HepG2 (cell line): ENCODE measurements at regions not wholly inside any gene's neighbourhood (a gene's known extent, or its start where the extent isn't known, plus 50 kb on each side); places are given as distances from the start of the nearest gene placed in this dataset.

Experiments used
- ATAC-seq: fragments of 200-7000 bp; cut with Tn5 transposase; 3 replicates; pipeline ENCODE4 v1.9.1; 2020; ENCODE audit warnings: mild to moderate bottlenecking, moderate library complexity
- BruUV-seq: library from RNA; stranded (reverse); fragments of 400-500 nt; replicated peaks from 2 replicates; lab custom pipeline; 2021; lab: Mats Ljungman, UMichigan
- CTCF ChIA-PET: fragments of 300-600 bp; formaldehyde crosslinking; extraction: SDS; loops from one replicate; lab custom pipeline; 2021; ENCODE audit warnings: low total read pairs, inconsistent platforms, low intra/inter-chr PET ratio; lab: Yijun Ruan, JAX
- POLR2A ChIA-PET: fragments of 350-600 bp; sonication (Branson Sonifier 250); formaldehyde crosslinking; loops from one replicate; lab custom pipeline; 2020; ENCODE audit warnings: antibody characterized with exemption, inconsistent platforms; lab: Yijun Ruan, JAX
- DNase-seq: peaks from one replicate; pipeline ENCODE4 v3.0.0-alpha.2; 2015; ENCODE audit warnings: low spot score
- FAIRE-seq: peaks from 3 replicates; lab custom pipeline; 2011; peaks lifted over from hg19 to GRCh38; lab: Jason Lieb, UNC
- H2AFZ ChIP-seq: one replicate; pipeline ENCODE4 v1.6.1; 2011; ENCODE audit warnings: low read length, inconsistent platforms
- H3K27ac ChIP-seq: fragments of 300-600 bp; 3 replicates; pipeline ENCODE4 v1.8.0; 2011; ENCODE audit warnings: mixed run types, mild to moderate bottlenecking, mixed read lengths, low read length, inconsistent platforms; ENCODE audit not compliant: insufficient read depth; ENCODE audit errors: extremely low read length
- H3K27me3 ChIP-seq, 2 experiments: fragments of 200-600 bp in 1 of 2; 2 replicates in 1 of 2; 3 replicates in 1 of 2; pipeline versions ENCODE4 v1.6.0 to v1.8.0; 2011; ENCODE audit warnings: low read length in 2 of 2, mild to moderate bottlenecking in 2 of 2, moderate library complexity in 2 of 2, inconsistent platforms in 1 of 2; ENCODE audit not compliant: insufficient read depth in 2 of 2, control insufficient read depth in 1 of 2
- H3K36me3 ChIP-seq, 2 experiments: fragments of 200-600 bp in 1 of 2; replicated peaks in 1 of 2; 2 replicates in 1 of 2; 3 replicates in 1 of 2; pipeline versions ENCODE4 v1.5.1 to v1.8.0; 2011; ENCODE audit warnings: low read length in 2 of 2, inconsistent platforms in 1 of 2; ENCODE audit not compliant: insufficient read depth in 2 of 2, control insufficient read depth in 1 of 2
- H3K4me1 ChIP-seq: 2 replicates; pipeline ENCODE4 v1.5.1; 2012; ENCODE audit warnings: low read length, inconsistent platforms; ENCODE audit not compliant: insufficient read depth
- H3K4me2 ChIP-seq: 2 replicates; pipeline ENCODE4 v1.6.0; 2011; ENCODE audit warnings: low read depth, low read length, inconsistent platforms
- H3K4me3 ChIP-seq, 3 experiments: fragments of 200-600 bp in 1 of 3; sonication (generic), shearing (Covaris generic) in 1 of 3; replicated peaks in 1 of 3; 2 replicates each; pipeline ENCODE4 v1.5.1; 2011 to 2016; ENCODE audit warnings: low read length in 3 of 3, inconsistent platforms in 2 of 3, low read depth in 2 of 3, mild to moderate bottlenecking in 2 of 3, control low read depth in 1 of 3, mixed read lengths in 1 of 3; ENCODE audit not compliant: insufficient read depth in 1 of 3
- H3K79me2 ChIP-seq: one replicate; pipeline ENCODE4 v1.6.1; 2011; ENCODE audit warnings: low read length, inconsistent platforms; ENCODE audit not compliant: insufficient read depth
- H3K9ac ChIP-seq: 2 replicates; pipeline ENCODE4 v1.6.0; 2011; ENCODE audit warnings: mild to moderate bottlenecking, low read depth, low read length, inconsistent platforms; ENCODE audit not compliant: insufficient read depth
- H3K9me3 ChIP-seq: 2 replicates; pipeline ENCODE4 v1.5.1; 2012; ENCODE audit warnings: mild to moderate bottlenecking, low read length
- H4K20me1 ChIP-seq: 2 replicates; pipeline ENCODE4 v1.6.0; 2011; ENCODE audit warnings: inconsistent platforms, mild to moderate bottlenecking, low read length, moderate library complexity; ENCODE audit not compliant: insufficient read depth
- BCL6 ChIP-seq: IDR thresholded peaks from 2 replicates; pipeline ENCODE4 v1.6.1; 2016; ENCODE audit warnings: missing genetic modification reagents, missing compliant biosample characterization
- KIAA2018 ChIP-seq: sonication (generic); formaldehyde crosslinking; IDR thresholded peaks from 2 replicates; pipeline ENCODE4 v1.5.0; 2020; ENCODE audit warnings: mild to moderate bottlenecking, missing genetic modification reagents, borderline replicate concordance
- MAFG ChIP-seq: sonication (generic); formaldehyde crosslinking; IDR thresholded peaks from 2 replicates; pipeline ENCODE4 v1.5.1; 2020; ENCODE audit warnings: mild to moderate bottlenecking, missing genetic modification reagents
- NFYC ChIP-seq: IDR thresholded peaks from 2 replicates; pipeline ENCODE4 v1.6.1; 2016; ENCODE audit warnings: missing genetic modification reagents, missing compliant biosample characterization
- RFX5 ChIP-seq: IDR thresholded peaks from 2 replicates; pipeline ENCODE4 v1.6.1; 2011; ENCODE audit warnings: low read depth, low read length, improper control_type of control experiment
- RXRB ChIP-seq: IDR thresholded peaks from 2 replicates; pipeline ENCODE4 v1.6.1; 2016; ENCODE audit warnings: borderline replicate concordance, missing genetic modification reagents, missing compliant biosample characterization
- SAP130 ChIP-seq: IDR thresholded peaks from 2 replicates; pipeline ENCODE4 v1.6.1; 2016; ENCODE audit warnings: low read depth
- YEATS4 ChIP-seq: sonication (generic); formaldehyde crosslinking; IDR thresholded peaks from 2 replicates; pipeline ENCODE4 v1.4.0; 2020; ENCODE audit warnings: missing genetic modification reagents, borderline replicate concordance
- ZNF430 ChIP-seq: sonication (generic); formaldehyde crosslinking; IDR thresholded peaks from 2 replicates; pipeline ENCODE4 v1.9.0; 2021; ENCODE audit warnings: mild to moderate bottlenecking, missing genetic modification reagents
- ZNF776 ChIP-seq: sonication (generic); formaldehyde crosslinking; IDR thresholded peaks from 2 replicates; pipeline ENCODE4 v1.4.0; 2020; ENCODE audit warnings: mild to moderate bottlenecking, missing genetic modification reagents
- WGBS: methylation state at CpG from one replicate; pipeline ENCODE4 v1.1.6; 2017; ENCODE audit warnings: low lambda C conversion rate; 5-methylcytosine and 5-hydroxymethylcytosine counted together
- in situ Hi-C: cut with HindIII; loops from 2 replicates; pipeline ENCODE4 v1.10.0; 2017; ENCODE audit warnings: low pct_unique_long_range_greater_than_20kb; ENCODE audit not compliant: extremely low pct_ligation_motif_present
- intact Hi-C: fragments of 100-400 bp; cut with micrococcal nuclease; formaldehyde crosslinking; loops from one replicate; pipeline ENCODE4 v1.10.0; 2022; ENCODE audit not compliant: unreplicated experiment

GRCh38 chr2:105560157-105560556, 161.3 kb upstream of the FHL2 start:
- Histone ChIP-seq H3K4me2 (no peak overlapping the region), H3K9me3 (no peaks in the 10 kb centered on the region), H3K27me3 (peaks cover 2 to 45% of the 10 kb centered on the region in 2 experiments; a peak in 4 of 5 replicates), H3K36me3 (no peaks in the 10 kb centered on the region), H2AFZ (no peak overlapping the region), H3K9ac (no peak overlapping the region), H4K20me1 (no peaks in the 10 kb centered on the region), H3K4me3 (no peak overlapping the region), H3K4me1 (no peaks in the 10 kb centered on the region), H3K79me2 (no peaks in the 10 kb centered on the region), H3K27ac (no peak overlapping the region)
- no peak for FAIRE-seq
- TF ChIP-seq YEATS4 (CRISPR knock-in tag): no peak
- no peak for TF ChIP-seq MAFG (CRISPR knock-in tag)
- TF ChIP-seq RXRB (CRISPR knock-in tag): no peak
- no peak for TF ChIP-seq BCL6 (CRISPR knock-in tag)
- no peak for TF ChIP-seq NFYC (CRISPR knock-in tag)
- no peak for ATAC-seq
- DNase-seq: no peak
- CTCF ChIA-PET: no interaction called here
- in situ Hi-C loops: no loop called here
- POLR2A ChIA-PET: no interaction called here
- WGBS: 44% methylated on average over 10 of the region's 10 CpGs
- BruUV-seq: no TSS peak
- intact Hi-C loops: no loop called here

- intact Hi-C loops: no loop called here
- CTCF ChIA-PET: no interaction called here
- 19% methylated on average over 12 of the region's 12 CpGs for WGBS
- FAIRE-seq (no peak), DNase-seq (no peak), ATAC-seq (no peak)
- H3K4me3 ChIP-seq: no peak overlapping the region
- H3K9ac ChIP-seq: no peak overlapping the region
- BruUV-seq: no TSS peak
- H3K9me3 ChIP-seq: no peaks in the 10 kb centered on the region
- H3K79me2 ChIP-seq: no peaks in the 10 kb centered on the region
- H3K36me3 ChIP-seq: no peaks in the 10 kb centered on the region
- in situ Hi-C loops: no loop called here
- H3K4me2 ChIP-seq: no peak overlapping the region
- H2AFZ ChIP-seq: no peak overlapping the region
- no peaks in the 10 kb centered on the region for H4K20me1 ChIP-seq
- H3K27me3 ChIP-seq: peaks cover 2 to 57% of the 10 kb centered on the region in 2 experiments; a peak in 4 of 5 replicates
- no peaks in the 10 kb centered on the region for H3K4me1 ChIP-seq
- POLR2A ChIA-PET: no interaction called here
- H3K27ac ChIP-seq: no peak overlapping the region
- TF ChIP-seq ZNF430 (CRISPR knock-in tag) (no peak), SAP130 (CRISPR knock-in tag) (no peak), RFX5 (no peak), ZNF776 (CRISPR knock-in tag) (no peak), KIAA2018 (CRISPR knock-in tag) (no peak)
Observed at GRCh38 chr2:105557021-105557920, 158.4 kb upstream of the FHL2 start.
